Fibroblast of villous mesenchyme (primary cell): ENCODE measurements at regions not wholly inside any gene's neighbourhood (a gene's known extent, or its start where the extent isn't known, plus 50 kb on each side); places are given as distances from the start of the nearest gene placed in this dataset.

Experiments
- DNase-seq: peaks from one replicate; pipeline ENCODE4 v3.0.0-alpha.2; 2010; ENCODE audit warnings: low read depth
- H3K4me3 ChIP-seq: 2 replicates; pipeline ENCODE4 v1.5.1; 2011; ENCODE audit warnings: low read depth, mild to moderate bottlenecking, low read length
- TF ChIP-seq, protein P1 (sequence below): IDR thresholded peaks from 2 replicates; pipeline ENCODE4 v1.5.1; 2012; ENCODE audit warnings: low read depth, mild to moderate bottlenecking, low read length; ENCODE audit not compliant: insufficient read depth

DNA sequence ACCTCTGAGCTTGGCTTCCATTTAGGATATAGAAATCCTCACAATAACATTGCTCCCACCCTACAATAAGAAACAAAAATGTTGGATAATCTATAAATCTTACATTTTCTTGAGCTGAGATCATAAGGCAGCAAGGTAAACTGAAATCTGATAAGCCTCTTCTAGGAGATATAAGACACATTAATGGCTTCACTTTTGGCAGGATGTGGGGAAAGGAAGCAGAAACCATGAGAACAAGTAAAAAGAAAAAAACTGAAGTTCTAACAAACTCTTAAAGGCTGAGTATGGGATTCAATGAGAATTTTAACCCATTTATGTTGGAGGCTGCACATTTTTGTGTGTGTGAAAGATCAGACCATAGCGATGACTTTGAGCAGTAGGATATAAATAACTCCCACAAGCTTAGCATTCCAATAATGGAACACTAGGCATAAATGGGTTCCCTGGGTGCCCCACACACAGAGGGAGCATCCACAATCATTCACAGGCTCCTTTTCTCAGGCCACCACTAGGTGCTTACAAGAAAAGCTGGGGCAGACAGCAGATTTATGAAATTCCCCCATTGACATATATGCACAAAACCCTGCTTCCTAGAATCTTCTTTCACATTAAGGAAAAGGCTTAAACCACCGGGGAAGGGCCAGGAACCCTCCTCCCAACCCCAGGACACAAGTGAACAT lies 564.9 kb upstream of the MGMT start:
- H3K4me3 ChIP-seq = no peak overlapping the region
- TF ChIP-seq, protein P1, sequence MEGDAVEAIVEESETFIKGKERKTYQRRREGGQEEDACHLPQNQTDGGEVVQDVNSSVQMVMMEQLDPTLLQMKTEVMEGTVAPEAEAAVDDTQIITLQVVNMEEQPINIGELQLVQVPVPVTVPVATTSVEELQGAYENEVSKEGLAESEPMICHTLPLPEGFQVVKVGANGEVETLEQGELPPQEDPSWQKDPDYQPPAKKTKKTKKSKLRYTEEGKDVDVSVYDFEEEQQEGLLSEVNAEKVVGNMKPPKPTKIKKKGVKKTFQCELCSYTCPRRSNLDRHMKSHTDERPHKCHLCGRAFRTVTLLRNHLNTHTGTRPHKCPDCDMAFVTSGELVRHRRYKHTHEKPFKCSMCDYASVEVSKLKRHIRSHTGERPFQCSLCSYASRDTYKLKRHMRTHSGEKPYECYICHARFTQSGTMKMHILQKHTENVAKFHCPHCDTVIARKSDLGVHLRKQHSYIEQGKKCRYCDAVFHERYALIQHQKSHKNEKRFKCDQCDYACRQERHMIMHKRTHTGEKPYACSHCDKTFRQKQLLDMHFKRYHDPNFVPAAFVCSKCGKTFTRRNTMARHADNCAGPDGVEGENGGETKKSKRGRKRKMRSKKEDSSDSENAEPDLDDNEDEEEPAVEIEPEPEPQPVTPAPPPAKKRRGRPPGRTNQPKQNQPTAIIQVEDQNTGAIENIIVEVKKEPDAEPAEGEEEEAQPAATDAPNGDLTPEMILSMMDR = no peak

DNA sequence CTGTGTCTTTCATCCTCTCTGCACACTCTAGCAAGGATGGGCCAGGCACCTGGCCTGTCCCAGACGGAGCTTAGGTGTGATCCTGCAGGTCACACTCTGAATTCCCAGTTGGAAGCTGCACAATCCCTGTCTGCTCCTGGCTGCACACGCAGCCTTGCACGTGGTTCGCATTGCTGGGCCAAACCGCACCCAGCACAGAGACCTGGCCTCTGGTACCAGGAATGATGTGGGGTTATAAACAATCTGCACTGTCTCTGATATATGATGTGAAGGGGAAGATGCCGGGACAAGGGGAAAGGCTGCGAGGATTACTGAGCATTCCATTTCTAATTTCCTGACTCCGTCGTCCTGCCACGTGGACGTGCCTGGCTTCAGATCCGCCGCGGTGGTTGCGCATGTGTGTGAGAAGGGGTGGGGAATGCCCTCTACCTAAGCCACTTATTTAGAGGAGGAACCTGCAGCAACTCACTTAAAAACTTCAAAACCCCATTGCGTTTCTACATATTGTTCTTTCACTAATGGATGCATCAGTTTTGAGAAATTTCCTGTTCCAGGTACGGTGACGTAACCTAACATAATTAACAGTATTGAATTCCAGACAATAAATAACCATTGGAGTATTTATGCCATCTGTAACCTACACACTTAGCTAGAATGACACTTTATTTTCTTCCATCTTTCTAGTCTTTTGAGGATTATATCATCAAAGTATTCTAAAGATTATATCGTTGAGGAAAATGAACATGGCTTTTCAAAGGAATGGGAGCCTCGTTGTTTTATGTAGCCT lies 559.7 kb upstream of the MGMT start:
- H3K4me3 ChIP-seq = no peak overlapping the region
- DNase-seq = no peak
- TF ChIP-seq, protein P1 = no peak

More for the DNA sequence above, 564.9 kb upstream of the MGMT start:
- no peak for DNase-seq

DNA sequence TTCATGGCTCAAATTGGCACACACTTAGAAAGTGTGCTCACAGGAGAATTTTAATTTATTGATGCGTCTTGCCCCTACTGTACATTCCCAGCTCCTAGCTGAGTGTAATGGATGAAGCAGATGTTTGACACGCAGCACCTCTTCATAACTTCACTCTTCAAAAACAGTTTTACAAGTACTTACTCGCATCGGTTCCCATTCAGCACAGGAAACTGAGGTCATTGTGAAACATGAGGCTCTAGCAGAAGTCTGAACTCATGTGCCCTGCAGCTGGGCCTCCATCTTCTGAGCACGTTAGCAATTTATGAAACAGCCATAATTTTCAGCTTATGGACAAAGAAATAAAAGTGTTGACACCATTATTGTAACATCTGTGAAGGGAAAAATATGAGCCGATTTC lies 558.9 kb upstream of the MGMT start:
- H3K4me3 ChIP-seq = no peak overlapping the region
- DNase-seq = peak; percentile 0
- TF ChIP-seq, protein P1 = no peak

DNA sequence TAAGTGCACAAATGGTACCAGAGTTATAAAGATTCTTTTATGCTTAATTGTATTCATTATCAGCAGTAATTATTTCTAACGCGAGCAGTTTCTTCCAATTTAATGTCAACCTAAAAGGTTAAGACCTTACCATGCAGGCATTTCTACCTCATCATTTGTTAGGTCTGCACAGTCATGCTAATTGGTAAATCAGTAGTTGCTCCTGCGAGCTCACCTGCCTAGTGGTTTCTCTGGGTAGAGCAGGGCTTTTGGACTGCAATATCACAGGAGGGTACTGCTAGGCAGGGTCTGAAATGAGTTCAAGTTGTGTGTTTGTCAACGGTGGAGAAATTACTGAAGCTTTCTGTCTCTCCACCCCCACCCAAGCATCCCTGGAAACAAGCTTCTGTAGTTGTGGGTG lies 558.5 kb upstream of the MGMT start:
- TF ChIP-seq, protein P1 = no peak
- H3K4me3 ChIP-seq = no peak overlapping the region
- no peak for DNase-seq

DNA sequence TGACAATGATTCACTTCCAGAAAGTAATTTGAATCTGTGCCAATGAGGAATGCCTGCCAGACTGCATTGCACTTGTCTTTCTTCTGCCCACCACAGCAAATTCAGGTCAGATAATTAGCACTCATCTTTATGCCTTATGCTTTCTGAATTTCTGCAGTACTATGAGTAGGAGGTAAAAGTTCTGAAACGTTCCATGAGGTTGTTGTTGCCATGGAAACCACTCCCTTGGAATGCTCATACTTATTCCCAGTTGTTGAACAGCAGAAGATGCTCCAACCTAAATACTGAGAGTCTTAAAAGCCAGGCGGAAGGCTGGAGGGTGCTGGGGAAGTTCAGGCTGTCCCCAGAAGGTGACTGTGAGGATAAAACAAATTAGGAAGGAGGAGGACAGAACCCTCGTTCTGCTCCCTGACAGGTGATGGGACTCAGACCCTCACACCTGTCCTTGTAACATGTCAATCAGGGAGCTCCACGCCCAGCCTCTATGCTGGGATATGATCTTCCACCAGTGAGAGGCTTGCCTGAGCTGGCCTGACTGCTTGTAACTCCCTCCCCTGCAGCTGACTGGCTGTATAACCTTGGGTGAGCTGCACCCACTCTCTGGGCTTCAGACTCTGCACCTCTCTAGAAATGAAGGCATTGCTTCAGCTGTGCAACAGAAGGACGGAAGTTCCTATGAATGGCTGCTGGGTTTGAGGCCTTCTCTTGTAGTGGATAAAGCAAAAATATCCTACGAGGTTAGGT lies 554.3 kb upstream of the MGMT start:
- DNase-seq = no peak
- TF ChIP-seq, protein P1 = no peak
- H3K4me3 ChIP-seq = no peak overlapping the region

DNA sequence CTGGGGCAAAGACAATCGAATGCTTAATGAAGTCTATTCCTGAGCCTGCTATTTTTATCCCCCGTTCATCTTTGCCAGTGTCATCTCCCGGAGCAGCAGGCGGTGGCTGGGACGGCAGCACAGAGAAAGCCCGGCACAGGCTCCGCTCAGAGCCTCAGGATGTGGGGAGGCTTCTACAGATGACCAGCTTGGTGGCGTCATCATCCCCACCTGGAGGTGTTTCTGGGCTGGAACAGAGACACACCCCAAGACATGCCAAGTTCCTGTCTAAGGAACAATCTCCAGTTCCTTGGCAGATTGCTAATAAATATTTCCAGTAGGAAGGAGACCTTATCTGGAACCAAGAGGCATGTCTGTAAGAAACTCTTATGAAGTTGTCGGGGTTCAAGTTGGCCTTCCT lies 552.4 kb upstream of the MGMT start:
- TF ChIP-seq, protein P1 = no peak
- H3K4me3 ChIP-seq = no peak overlapping the region
- DNase-seq = no peak
